Ascending aorta (tissue), 2 donors: ENCODE measurements at regions not wholly inside any gene's neighbourhood (a gene's known extent, or its start where the extent isn't known, plus 50 kb on each side); places are given as distances from the start of the nearest gene placed in this dataset.

Experiments
- DNase-seq, 2 donors: peaks; one replicate each; pipeline ENCODE4 v3.0.0-alpha.2; 2019; ENCODE audit warnings: low spot score in 2 of 2
- H3K27ac ChIP-seq, 2 donors: fragments of 200-600 bp; sonication (generic); one replicate each; pipeline ENCODE4 v1.5.1; 2016 to 2017; ENCODE audit warnings: mild to moderate bottlenecking in 1 of 2
- H3K27me3 ChIP-seq: fragments of 200-600 bp; sonication (generic); one replicate; pipeline ENCODE4 v1.5.1; 2017
- H3K36me3 ChIP-seq, 2 donors: fragments of 200-600 bp; sonication (generic); one replicate each; pipeline ENCODE4 v1.5.1; 2016
- H3K4me1 ChIP-seq, 2 donors: fragments of 200-600 bp; sonication (generic); one replicate each; pipeline ENCODE4 v1.5.1; 2016 to 2017; ENCODE audit warnings: mild to moderate bottlenecking in 1 of 2
- H3K4me3 ChIP-seq, 2 donors: fragments of 200-600 bp; sonication (generic); one replicate each; pipeline ENCODE4 v1.5.1; 2016 to 2017; ENCODE audit warnings: mild to moderate bottlenecking in 1 of 2
- H3K9me3 ChIP-seq, 2 donors: fragments of 200-600 bp; sonication (generic); one replicate each; pipeline ENCODE4 v1.5.1; 2016
- CTCF ChIP-seq, 3 experiments: fragments of 200-600 bp in 2 of 3; fragments of 450-650 bp in 1 of 3; sonication (generic) in 2 of 3; IDR thresholded peaks; one replicate each; pipeline ENCODE4 v1.5.1; 2016 to 2019; ENCODE audit warnings: antibody characterized with exemption in 3 of 3, mild to moderate bottlenecking in 1 of 3, moderate library complexity in 1 of 3
- intact Hi-C: fragments of 100-400 bp; cut with DNase I; formaldehyde crosslinking; loops from one replicate; pipeline ENCODE4 v1.15.1; 2023

- intact Hi-C loops, result no loop called here
- Histone ChIP-seq H3K27ac (no peak overlapping the region), H3K4me1 (no peaks in the 10 kb centered on the region), H3K4me3 (no peak overlapping the region), H3K27me3 (no peaks in the 10 kb centered on the region), H3K9me3 (no peaks in the 10 kb centered on the region), H3K36me3 (no peaks in the 10 kb centered on the region)
- peak in 1 of 2 donors; percentile 51 for DNase-seq
- TF ChIP-seq CTCF (IDR thresholded peaks at IDR 0.05), result no peak
Observed at GRCh38 chr17:27400991-27401390, 55.3 kb upstream of the KSR1 start.

GRCh38 chr17:27402943-27403342, 53.3 kb upstream of the KSR1 start:
- H3K4me3 ChIP-seq, result no peak overlapping the region
- H3K36me3 ChIP-seq, result no peaks in the 10 kb centered on the region
- no peak for DNase-seq
- intact Hi-C loops, result no loop called here
- H3K27ac ChIP-seq, result no peak overlapping the region
- no peaks in the 10 kb centered on the region for H3K4me1 ChIP-seq
- no peaks in the 10 kb centered on the region for H3K9me3 ChIP-seq
- no peaks in the 10 kb centered on the region for H3K27me3 ChIP-seq
- TF ChIP-seq CTCF (IDR thresholded peaks at IDR 0.05), result no peak

- Histone ChIP-seq H3K4me3 (no peak overlapping the region), H3K27ac (no peak overlapping the region), H3K9me3 (no peaks in the 10 kb centered on the region), H3K4me1 (no peaks in the 10 kb centered on the region), H3K36me3 (no peaks in the 10 kb centered on the region), H3K27me3 (no peaks in the 10 kb centered on the region)
- no peak for DNase-seq
- intact Hi-C loops, result no loop called here
- no peak for TF ChIP-seq CTCF (IDR thresholded peaks at IDR 0.05)
Observed at GRCh38 chr17:27403480-27404005, 52.7 kb upstream of the KSR1 start.

- no peaks in the 10 kb centered on the region for H3K27me3 ChIP-seq
- no peak for DNase-seq
- H3K4me3 ChIP-seq, result no peak overlapping the region
- intact Hi-C loops, result no loop called here
- H3K36me3 ChIP-seq, result no peaks in the 10 kb centered on the region
- H3K9me3 ChIP-seq, result no peaks in the 10 kb centered on the region
- no peaks in the 10 kb centered on the region for H3K4me1 ChIP-seq
- H3K27ac ChIP-seq, result no peak overlapping the region
- no peak for TF ChIP-seq CTCF (IDR thresholded peaks at IDR 0.05)
Observed at GRCh38 chr17:27404676-27405075, 51.6 kb upstream of the KSR1 start.
